PC-9 (cell line): ENCODE measurements at regions not wholly inside any gene's neighbourhood (a gene's known extent, or its start where the extent isn't known, plus 50 kb on each side); places are given as distances from the start of the nearest gene placed in this dataset.

ENCODE experiments used
- BruUV-seq: library from RNA; stranded (reverse); fragments of 400-500 nt; replicated peaks from 2 replicates; lab custom pipeline; 2021; lab: Mats Ljungman, UMichigan
- CTCF ChIA-PET: fragments of 300-600 bp; sonication (Branson Sonifier 250); formaldehyde crosslinking; loops from one replicate; lab custom pipeline; 2022; ENCODE audit warnings: antibody characterized with exemption; lab: Charles Lee
- POLR2A ChIA-PET: fragments of 300-600 bp; sonication (Branson Sonifier 250); formaldehyde crosslinking; loops from one replicate; lab custom pipeline; 2022; ENCODE audit warnings: antibody characterized with exemption; ENCODE audit not compliant: unreplicated experiment; lab: Charles Lee
- DNase-seq, 2 experiments: peaks; one replicate each; pipeline versions ENCODE4 v3.0.0 to v3.0.0-alpha.2; 2015 to 2022; ENCODE audit warnings: mixed read lengths in 1 of 2
- H2AFZ ChIP-seq: fragments of 200-600 bp; sonication (generic); 2 replicates; pipeline ENCODE4 v1.8.1; 2017; ENCODE audit warnings: antibody characterized with exemption
- H3F3A ChIP-seq: fragments of 200-600 bp; sonication (generic); 2 replicates; pipeline ENCODE4 v1.8.1; 2017; ENCODE audit warnings: antibody characterized with exemption, mild to moderate bottlenecking, low read depth; ENCODE audit not compliant: insufficient read depth
- H3K27ac ChIP-seq: fragments of 200-600 bp; sonication (generic); 2 replicates; pipeline ENCODE4 v1.6.1; 2016; ENCODE audit warnings: mixed run types
- H3K27me3 ChIP-seq: fragments of 200-600 bp; sonication (generic); 2 replicates; pipeline ENCODE4 v1.6.1; 2016; ENCODE audit warnings: low read depth, mixed run types; ENCODE audit not compliant: insufficient read depth
- H3K36me3 ChIP-seq: fragments of 200-600 bp; sonication (generic); 2 replicates; pipeline ENCODE4 v1.6.1; 2016; ENCODE audit warnings: low read depth, mixed run types
- H3K4me1 ChIP-seq: fragments of 200-600 bp; sonication (generic); replicated peaks from 2 replicates; pipeline ENCODE4 v1.6.1; 2016; ENCODE audit warnings: mixed run types; ENCODE audit not compliant: insufficient read depth
- H3K4me2 ChIP-seq: fragments of 200-600 bp; sonication (generic); 2 replicates; pipeline ENCODE4 v1.6.1; 2017; ENCODE audit warnings: mixed run types
- H3K4me3 ChIP-seq: fragments of 200-600 bp; sonication (generic); 2 replicates; pipeline ENCODE4 v1.6.1; 2016; ENCODE audit warnings: mixed run types
- H3K79me2 ChIP-seq: fragments of 200-600 bp; sonication (generic); 2 replicates; pipeline ENCODE4 v1.6.1; 2017; ENCODE audit warnings: low read depth, mixed run types
- H3K9me2 ChIP-seq: fragments of 200-600 bp; sonication (generic); 2 replicates; pipeline ENCODE4 v1.8.1; 2017; ENCODE audit warnings: mild to moderate bottlenecking; ENCODE audit not compliant: insufficient read depth
- H3K9me3 ChIP-seq: fragments of 200-600 bp; sonication (generic); 2 replicates; pipeline ENCODE4 v1.8.1; 2016; ENCODE audit warnings: low read depth; ENCODE audit not compliant: insufficient read depth
- H4K20me1 ChIP-seq: fragments of 200-600 bp; sonication (generic); 2 replicates; pipeline ENCODE4 v1.8.1; 2017; ENCODE audit not compliant: insufficient read depth
- CTCF ChIP-seq: fragments of 200-600 bp; sonication (generic); conservative IDR thresholded peaks from 2 replicates; pipeline ENCODE4 v1.6.1; 2017; ENCODE audit warnings: mixed run types, antibody characterized with exemption, mild to moderate bottlenecking, moderate library complexity
- EZH2 ChIP-seq: fragments of 200-600 bp; sonication (generic); IDR thresholded peaks from 2 replicates; pipeline ENCODE4 v1.8.0; 2017; ENCODE audit warnings: antibody characterized with exemption, low read depth
- intact Hi-C: fragments of 100-400 bp; cut with micrococcal nuclease; formaldehyde crosslinking; loops from one replicate; pipeline ENCODE4 v1.10.0; 2022; ENCODE audit not compliant: unreplicated experiment

GRCh38 chr15:58327958-58328357 is 103.8 kb upstream of the LIPC start:
- H3K36me3 ChIP-seq = 0 out of 2 replicates have a peak, but pooled peaks cover 6% of the 10 kb centered on the region
- H3K4me2 ChIP-seq = no peak overlapping the region
- CTCF ChIA-PET = no interaction called here
- H3K27ac ChIP-seq = no peak overlapping the region
- no peak for TF ChIP-seq EZH2
- TF ChIP-seq CTCF = no peak
- H3F3A ChIP-seq = peaks cover 34% of the 10 kb centered on the region
- H3K27me3 ChIP-seq = no peaks in the 10 kb centered on the region
- H4K20me1 ChIP-seq = no peaks in the 10 kb centered on the region
- no TSS peak for BruUV-seq
- H3K9me3 ChIP-seq = peaks cover 9% of the 10 kb centered on the region
- no peaks in the 10 kb centered on the region for H3K9me2 ChIP-seq
- POLR2A ChIA-PET = no interaction called here
- no peaks in the 10 kb centered on the region for H3K79me2 ChIP-seq
- H3K4me1 ChIP-seq = peaks cover 41% of the 10 kb centered on the region
- H2AFZ ChIP-seq = no peak overlapping the region
- intact Hi-C loops = no loop called here
- no peak overlapping the region for H3K4me3 ChIP-seq
- no peak for DNase-seq

GRCh38 chr15:58329211-58329610 is 102.6 kb upstream of the LIPC start:
- peak overlapping the region; percentile 98 for H3K27ac ChIP-seq
- intact Hi-C loops = no loop called here
- H4K20me1 ChIP-seq = no peaks in the 10 kb centered on the region
- H3K36me3 ChIP-seq = 0 out of 2 replicates have a peak, but pooled peaks cover 6% of the 10 kb centered on the region
- TF ChIP-seq EZH2 = no peak
- TF ChIP-seq CTCF = no peak
- ChIA-PET CTCF (interaction anchor here (0.6 to 0.7 kb wide), 2 partner anchors 34 to 131 kb away, joined by 4 to 5 read pairs; no protein-coding TSS in a partner anchor), POLR2A (interaction anchor here (0.6 to 3.4 kb wide), 3 partner anchors 111 to 1207 kb away, joined by 3 to 21 read pairs (median 13); partner anchors contain the start of gene MINDY2)
- H3K9me2 ChIP-seq = peaks cover 4% of the 10 kb centered on the region; the same call in 1 of the 2 replicates
- BruUV-seq = no TSS peak
- H2AFZ ChIP-seq = no peak overlapping the region
- peak overlapping the region; percentile 86 for H3K4me2 ChIP-seq
- H3K27me3 ChIP-seq = no peaks in the 10 kb centered on the region
- H3K79me2 ChIP-seq = no peaks in the 10 kb centered on the region
- H3K4me3 ChIP-seq = peak overlapping the region; percentile 29; the same call in 1 of the 2 replicates
- H3K4me1 ChIP-seq = peaks cover 53% of the 10 kb centered on the region
- DNase-seq = no peak
- peaks cover 9% of the 10 kb centered on the region for H3K9me3 ChIP-seq
- peaks cover 45% of the 10 kb centered on the region for H3F3A ChIP-seq

GRCh38 chr15:58329781-58330671 is 101.8 kb upstream of the LIPC start:
- H3K4me2 ChIP-seq = peak overlapping the region; percentile 86
- no peaks in the 10 kb centered on the region for H4K20me1 ChIP-seq
- 0 out of 2 replicates have a peak, but pooled peaks cover 6% of the 10 kb centered on the region for H3K36me3 ChIP-seq
- H3K4me1 ChIP-seq = peaks cover 55% of the 10 kb centered on the region
- CTCF ChIA-PET = interaction anchor here (0.7 kb wide), 1 partner anchor 131 kb away, joined by 4 read pairs; no protein-coding TSS in a partner anchor
- H3K27me3 ChIP-seq = no peaks in the 10 kb centered on the region
- peak overlapping the region; percentile 52 for H3K4me3 ChIP-seq
- intact Hi-C loops = loop anchor here (1.0 to 10.0 kb wide), 5 partner anchors 60 to 605 kb away; partner anchors contain the start of gene SLTM
- peaks cover 4% of the 10 kb centered on the region; the same call in 1 of the 2 replicates for H3K9me2 ChIP-seq
- POLR2A ChIA-PET = interaction anchor here (0.6 to 3.4 kb wide), 6 partner anchors 66 to 1206 kb away, joined by 3 to 21 read pairs (median 9); partner anchors contain the start of gene MINDY2
- no peak overlapping the region for H2AFZ ChIP-seq
- H3K27ac ChIP-seq = peak overlapping the region; percentile 98
- TF ChIP-seq EZH2 (no peak), CTCF (no peak)
- no peaks in the 10 kb centered on the region for H3K79me2 ChIP-seq
- H3F3A ChIP-seq = peaks cover 45% of the 10 kb centered on the region
- TSS peak; percentile 24 for BruUV-seq
- H3K9me3 ChIP-seq = peaks cover 9% of the 10 kb centered on the region
- DNase-seq = peak; percentile 90 to 96
